GM19455 (cell line): ENCODE measurements at regions not wholly inside any gene's neighbourhood (a gene's known extent, or its start where the extent isn't known, plus 50 kb on each side); places are given as distances from the start of the nearest gene placed in this dataset.
"Not testable (repeated sequence)": the region's sequence is repeated elsewhere in the genome, so short reads cannot be mapped to it uniquely, and the experiment has no call there.

Source experiments
- ATAC-seq: cut with Tn5 transposase; IDR thresholded peaks from one replicate; pipeline ENCODE4 v1.9.1; 2021; ENCODE audit not compliant: unreplicated experiment

DNA sequence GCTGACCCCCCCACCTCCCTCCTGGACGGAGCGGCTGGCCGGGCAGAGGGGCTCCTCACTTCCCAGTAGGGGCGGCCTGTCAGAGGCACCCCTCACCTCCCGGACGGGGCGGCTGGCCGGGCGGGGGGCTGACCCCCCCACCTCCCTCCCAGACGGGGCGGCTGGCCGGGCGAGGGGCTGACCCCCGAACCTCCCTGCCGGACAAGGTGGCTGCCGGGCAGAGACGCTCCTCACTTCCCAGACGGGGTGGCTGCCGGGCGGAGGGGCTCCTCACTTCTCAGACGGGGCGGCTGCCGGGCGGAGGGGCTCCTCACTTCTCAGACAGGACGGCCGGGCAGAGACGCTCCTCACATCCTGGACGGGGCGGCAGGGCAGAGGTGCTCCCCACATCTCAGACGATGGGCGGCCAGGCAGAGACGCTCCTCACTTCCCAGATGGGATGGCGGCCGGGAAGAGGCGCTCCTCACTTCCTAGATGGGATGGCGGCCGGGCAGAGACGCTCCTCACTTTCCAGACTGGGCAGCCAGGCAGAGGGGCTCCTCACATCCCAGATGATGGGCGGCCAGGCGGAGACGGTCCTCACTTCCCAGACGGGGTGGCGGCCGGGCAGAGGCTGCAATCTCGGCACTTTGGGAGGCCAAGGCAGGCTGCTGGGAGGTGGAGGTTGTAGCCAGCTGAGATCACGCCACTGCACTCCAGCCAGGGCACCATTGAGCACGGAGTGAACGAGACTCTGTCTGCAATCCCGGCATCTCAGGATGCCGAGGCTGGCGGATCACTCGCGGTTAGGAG lies 66.2 kb upstream of the PAPPA2 start:
- not testable (repeated sequence) for ATAC-seq

DNA sequence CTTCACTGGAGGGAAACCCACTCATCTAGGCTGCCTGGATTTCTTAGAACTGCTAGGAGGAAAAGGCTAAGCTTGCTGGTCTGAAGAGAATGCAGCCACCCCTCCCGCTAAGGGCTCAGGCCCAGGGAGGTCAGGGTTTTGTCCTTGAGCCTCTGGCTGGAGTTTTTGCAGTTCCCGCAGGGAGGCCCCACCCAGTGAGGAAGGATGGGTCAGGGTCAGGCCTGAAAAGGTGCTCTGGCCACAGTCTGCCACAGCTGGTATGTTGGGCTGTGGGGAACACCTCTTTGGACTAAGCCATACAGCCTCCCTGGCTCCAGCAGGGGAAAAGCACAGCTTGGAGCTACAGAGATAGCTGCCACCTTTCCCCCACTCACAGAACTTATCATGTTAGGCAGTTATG lies 71.4 kb upstream of the PAPPA2 start:
- ATAC-seq = no peak

DNA sequence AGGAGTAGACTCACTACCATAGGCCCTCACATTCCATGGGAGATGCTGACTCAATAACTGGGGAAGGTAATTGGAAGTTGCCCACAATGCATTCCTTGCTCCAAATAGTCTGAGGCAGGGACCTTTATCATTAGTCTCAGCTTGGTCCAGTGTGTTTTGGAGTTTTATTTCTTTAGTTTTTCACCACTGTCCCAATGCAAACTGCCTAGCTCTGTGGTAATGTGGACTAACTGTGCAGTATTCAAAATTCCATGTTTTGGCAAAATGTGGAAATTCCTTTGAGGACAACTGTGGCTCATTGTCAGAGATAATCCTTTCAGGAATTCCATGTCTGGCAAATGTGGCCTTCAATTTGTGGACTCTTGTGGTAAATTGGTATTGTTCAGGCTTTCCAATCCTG lies 78.1 kb upstream of the PAPPA2 start:
- no peak for ATAC-seq

DNA sequence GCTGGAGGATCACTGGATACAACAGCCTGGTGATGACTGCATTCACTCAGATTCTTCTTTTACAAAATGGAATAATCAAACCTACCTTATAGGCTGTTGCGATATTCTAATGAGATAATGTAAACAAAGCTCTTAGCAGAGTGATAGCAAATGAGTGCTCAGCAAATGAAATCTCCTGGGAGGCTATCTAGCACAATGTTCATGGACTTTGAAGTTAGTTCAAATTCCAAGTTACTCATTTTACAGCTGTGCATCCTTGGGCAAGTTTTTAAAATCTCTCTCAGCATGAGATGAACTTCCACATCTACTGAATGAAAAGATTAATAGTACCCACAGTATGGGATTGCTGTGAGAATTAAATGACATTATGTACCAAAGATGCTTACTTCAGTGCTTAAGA lies 80.8 kb upstream of the PAPPA2 start:
- no peak for ATAC-seq

DNA sequence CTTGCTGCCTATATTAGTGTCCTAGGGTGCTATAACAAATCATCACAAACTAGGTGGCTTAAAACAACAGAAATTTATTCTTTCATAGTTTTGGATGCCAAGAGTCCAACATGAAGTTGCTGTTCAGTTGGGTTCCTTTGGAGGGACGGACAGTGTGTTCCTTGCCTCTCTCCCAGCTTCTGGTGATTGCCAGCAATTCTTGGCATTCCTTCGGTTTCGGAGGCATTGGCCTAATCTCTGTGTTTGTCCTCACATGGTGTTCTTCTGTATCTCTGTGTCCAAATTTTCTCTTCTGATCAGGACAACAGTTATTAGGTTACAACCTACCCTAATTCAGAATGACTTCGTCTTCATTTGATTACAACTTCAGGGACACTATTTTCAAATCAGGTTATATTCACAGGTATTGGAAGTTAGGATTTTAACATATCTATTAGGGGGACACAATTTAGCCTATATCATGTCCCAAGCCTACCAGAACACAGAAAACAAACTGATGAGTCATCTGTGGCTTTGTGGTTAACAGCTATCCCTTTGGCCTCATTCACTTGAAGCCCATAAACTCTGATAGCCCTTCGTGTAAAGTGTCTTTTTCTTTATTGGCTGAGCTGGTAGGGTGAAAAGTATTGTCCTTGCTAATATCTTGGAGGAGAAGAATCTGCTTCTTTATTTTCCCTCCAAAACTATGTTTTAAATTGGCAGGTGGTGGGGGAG lies 83.2 kb upstream of the PAPPA2 start:
- ATAC-seq = no peak

DNA sequence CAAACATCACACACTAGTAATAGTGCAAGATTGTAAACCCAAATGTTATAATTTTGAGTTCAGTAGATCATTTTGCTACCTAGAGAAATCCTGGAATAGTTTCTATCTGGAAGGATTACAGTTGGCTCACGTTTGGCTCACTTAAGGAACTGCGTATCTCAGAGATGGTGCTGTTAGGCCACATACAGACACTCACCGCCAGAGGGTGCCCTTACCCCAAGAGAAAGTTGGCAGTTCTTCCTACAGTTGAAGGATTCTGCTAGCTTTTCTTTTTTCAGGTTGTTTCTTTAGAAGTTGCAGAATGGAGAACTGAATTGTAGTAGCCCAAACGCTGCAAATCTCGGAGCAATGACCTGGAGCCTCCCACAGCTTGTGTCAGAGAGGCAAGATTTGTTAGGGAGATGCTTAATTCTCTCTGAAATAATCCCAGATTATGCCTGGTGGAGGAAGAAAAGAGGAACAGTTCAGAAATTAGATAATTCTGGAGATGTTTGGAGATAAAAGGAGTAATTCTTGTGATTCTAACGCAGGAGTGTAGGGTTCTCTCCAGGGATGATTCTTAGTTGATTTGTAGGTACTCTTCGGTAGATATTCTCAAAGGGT lies 87.9 kb upstream of the PAPPA2 start:
- peak; percentile 83 for ATAC-seq

DNA sequence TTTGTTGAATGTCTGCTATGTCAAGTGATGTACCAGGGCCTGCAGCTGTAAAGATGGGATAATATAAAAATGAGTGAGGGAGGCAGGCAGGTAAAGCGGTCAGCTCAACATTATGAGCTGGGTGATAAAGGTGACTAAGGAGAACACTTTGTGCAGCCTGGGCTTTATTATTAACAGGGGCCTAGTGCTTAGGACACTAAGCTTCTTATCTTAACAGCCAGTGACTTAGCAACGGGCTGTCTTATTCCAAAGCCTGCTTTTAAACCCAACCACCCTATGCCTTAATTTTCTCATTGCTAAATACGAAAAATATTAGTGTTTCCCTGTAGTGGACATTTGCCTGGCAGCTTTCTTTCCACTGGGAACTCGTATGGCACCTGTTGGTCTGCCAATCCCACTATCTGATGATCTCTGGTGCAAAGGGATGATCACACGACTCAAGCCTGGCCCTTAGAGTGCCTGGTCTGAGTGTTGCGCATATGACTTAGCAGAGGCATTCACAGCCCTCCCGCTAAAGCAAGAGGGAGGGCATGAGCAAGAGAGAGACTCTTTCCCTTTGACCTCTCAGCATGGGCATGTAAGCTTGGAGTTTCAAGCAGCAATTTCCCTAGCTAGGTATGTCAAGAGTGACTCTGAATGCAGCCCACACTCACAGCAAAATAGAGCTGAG lies 98.6 kb upstream of the PAPPA2 start:
- ATAC-seq = no peak

DNA sequence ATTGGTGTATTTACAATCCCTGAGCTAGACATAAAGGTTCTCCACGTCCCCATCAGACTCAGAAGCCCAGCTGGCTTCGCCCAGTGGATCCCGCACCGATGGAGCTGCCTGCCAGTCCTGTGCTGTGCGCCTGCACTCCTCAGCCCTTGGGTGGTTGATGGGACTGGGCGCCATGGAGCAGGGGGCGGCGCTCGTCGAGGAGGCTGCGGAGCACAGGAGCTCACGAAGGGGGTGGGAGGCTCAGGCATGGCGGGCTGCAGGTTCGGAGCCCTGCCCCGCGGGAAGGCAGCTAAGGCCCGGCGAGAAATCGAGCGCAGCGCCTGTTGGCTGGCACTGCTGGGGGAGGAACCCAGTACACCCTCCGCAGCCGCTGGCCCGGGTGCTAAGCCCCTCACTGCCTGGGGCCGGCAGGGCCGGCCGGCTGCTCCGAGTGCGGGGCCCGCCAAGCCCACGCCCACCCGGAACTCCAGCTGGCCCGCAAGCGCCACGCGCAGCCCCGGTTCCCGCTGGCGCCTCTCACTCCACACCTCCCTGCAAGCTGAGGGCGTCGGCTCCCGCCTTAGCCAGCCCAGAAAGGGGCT lies 113.8 kb upstream of the PAPPA2 start:
- not testable (repeated sequence) for ATAC-seq

DNA sequence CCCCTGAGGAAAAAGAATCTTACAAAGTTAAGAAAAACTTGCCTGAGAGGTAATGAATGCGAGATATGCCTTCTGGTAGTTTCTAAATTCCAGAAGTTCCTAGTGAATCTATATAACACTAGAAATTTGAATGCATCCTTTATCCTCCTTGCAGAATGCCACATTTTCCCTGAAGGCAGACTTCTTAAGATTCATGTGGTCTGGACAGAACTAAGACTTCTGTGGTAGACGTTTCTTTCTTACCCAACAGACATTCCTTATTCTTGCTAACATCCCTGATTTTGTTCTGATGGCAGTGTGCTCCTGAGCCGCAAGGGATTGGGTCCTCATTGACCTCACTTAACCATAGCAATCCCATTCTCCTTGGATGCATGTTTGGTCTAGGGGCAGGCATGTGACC lies 121.3 kb upstream of the PAPPA2 start:
- no peak for ATAC-seq

DNA sequence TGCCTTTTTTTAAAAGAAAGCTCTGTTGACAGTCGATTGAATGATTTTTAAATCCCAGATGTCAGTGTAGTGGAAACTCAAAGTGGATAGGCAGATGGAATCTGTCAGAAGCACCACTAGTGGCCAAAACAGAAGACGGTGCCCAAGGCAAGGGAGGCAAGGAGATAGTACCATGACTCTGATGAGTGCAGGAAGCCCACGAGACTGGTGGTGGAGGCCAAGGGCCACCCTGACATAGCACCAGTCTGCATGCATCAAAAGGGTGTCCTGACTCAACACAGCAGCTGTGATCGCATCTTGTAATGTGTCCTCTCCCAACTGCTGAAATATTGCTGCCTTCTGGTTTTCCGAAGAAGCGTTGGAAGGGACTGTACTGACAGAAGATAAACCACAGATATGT lies 124.1 kb upstream of the PAPPA2 start:
- ATAC-seq = no peak

DNA sequence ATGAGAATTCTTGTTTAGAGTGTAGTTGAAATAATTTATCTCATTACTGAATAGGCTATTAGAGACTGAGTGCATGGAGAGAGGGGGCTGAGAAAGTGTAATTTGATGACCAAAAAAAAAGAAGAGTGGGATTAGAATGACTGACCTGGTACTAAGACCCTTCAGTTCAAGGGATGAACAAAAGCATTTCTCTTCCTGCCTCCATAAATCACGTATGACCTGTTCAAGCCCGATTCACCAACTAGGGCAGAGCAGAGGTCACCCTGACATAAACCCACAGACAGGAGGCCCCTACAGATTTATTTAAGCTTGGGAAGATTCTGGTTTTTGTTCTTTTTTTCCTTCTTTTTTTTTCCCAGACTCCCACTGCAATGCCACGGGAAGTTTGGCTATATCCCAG lies 123.7 kb upstream of the COP1 start:
- no peak for ATAC-seq

DNA sequence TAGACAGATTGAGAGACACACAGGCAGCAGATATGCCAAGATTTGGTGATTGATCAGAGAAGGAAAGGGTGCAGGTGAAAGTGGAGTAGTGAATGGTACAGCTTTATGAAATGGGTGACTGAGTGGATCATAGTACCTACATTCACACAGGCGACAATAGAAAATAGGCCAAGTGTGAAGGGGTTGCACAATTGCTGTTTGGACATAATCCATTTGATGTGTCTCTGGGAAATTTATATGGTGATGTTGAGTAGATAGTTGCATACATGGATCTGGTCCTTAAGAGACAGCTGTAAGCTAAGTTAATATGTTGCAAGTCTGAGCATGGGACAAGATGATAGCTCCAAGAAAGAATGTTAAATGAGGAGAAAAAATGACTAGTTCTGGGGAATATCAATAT lies 118.6 kb upstream of the COP1 start:
- ATAC-seq = no peak

DNA sequence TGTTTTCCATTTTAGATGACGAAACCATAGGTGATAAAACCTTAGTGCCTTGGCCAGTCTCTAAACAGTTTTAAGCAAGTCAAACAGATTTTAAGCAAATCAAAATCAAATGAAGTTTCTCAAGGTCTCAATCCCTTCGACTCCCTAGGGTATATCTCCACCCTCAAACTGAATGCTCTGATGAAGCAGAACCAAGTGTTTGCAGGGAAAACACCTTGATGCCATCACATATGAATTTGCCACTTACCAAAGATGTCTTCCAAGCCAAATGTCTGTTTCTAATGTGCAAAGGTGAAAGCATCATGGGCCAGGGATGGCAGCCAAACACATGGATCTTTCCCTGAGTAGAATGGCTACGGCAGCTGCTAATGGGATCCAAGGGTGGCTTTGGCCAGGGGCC lies 116.4 kb upstream of the COP1 start:
- ATAC-seq = no peak

DNA sequence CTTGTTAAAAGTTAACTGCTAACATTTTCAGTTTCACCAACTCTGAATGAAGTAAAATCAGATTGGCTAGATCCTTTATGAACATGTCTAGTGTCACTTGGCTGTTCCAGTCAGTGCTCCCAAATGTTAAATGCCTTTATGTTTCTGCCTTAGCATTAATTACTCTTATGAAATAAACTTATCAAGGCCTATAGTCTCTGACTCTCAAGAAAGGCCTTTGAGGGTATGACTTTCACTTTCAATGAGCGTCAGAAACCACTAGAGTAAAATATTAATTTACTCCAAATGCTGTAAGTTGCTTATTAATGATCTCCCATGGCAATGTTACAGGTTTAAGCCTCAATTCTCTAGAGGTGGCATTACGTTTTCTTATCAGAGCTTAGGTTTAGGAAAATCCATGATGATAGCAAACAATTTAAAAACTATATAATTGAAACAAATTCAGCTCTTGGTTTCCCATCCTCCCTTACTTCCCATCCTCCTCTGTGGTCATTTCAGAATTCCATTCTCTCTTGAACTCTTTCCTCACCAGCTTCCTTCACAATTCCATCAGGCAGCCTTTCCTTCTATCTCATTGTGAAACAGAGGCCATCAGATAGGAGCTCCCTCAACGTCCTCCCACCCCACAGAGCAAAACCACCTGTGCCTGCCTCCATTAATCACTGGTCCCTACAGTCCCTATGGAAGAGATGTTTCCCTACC lies 108.6 kb upstream of the COP1 start:
- ATAC-seq = no peak

DNA sequence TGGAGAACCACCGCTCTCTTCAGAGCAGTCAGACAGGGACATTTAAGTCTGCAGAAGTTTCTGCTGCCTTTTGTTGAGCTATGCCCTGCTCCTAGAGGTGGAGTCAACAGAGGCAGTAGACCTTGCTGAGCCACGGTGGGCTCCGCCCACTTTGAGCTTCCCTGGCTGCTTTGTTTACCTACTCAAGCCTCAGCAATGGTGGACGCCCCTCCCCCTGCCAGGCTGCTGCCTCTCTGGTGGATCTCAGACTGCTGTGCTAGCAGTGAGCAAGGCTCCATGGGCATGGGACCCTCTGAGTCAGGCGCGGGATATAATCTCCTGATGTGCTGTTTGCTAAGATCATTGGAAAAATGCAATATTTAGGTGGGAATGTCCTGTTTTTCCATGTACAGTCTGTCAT lies 89.5 kb upstream of the COP1 start:
- ATAC-seq = not testable (repeated sequence)

DNA sequence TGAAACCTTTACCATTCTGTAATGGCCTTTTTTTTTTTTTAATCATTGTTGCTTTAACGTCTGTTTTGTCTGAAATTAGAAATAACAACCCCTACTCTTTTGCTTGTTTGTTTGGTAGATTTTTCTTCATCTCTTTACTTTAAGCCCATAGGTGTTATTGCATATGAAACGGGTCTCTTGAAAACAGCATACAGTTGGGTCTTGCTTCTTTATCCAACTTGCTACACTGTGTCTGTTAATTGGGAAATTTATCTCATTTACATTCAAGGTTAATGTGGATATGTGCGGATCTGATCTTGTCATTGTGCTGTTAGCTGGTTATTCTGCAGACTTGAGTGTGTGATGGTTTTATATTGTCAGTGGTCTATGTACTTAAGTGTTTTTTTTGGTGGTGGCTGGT lies 78.9 kb upstream of the COP1 start:
- no peak for ATAC-seq

DNA sequence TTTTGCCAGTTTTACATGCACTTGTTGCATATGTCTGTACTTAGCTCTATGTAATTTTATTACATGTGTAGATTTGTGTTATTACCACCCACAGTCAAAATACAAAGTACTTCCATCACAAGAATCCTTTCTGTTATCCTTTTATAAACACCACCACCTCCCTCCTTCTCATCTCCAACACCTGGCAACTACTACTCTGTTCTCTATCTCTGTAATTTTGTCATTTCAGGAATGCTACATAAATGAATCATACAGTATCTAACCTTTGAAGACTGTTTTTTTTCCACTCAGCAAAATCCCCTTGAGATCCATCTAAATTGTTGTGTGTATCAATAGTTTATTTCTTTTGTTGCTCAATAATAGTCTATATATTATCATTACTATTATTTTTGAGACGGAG lies 64.5 kb upstream of the COP1 start:
- no peak for ATAC-seq
